Trophoblast cell (in vitro differentiated cells and primary cell): ENCODE measurements at regions not wholly inside any gene's neighbourhood (a gene's known extent, or its start where the extent isn't known, plus 50 kb on each side); places are given as distances from the start of the nearest gene placed in this dataset.

Source experiments
- DNase-seq, 2 donors: peaks; one replicate each; pipeline ENCODE4 v3.0.0-alpha.2; 2016
- H2AFZ ChIP-seq: 2 replicates; pipeline ENCODE4 v1.6.1; 2013; ENCODE audit warnings: low read length, moderate library complexity, mild to moderate bottlenecking; ENCODE audit not compliant: insufficient read depth, poor library complexity
- H2AK5ac ChIP-seq: 2 replicates; pipeline ENCODE4 v1.6.1; 2013; ENCODE audit warnings: mild to moderate bottlenecking, low read length
- H2BK120ac ChIP-seq: 2 replicates; pipeline ENCODE4 v1.6.1; 2013; ENCODE audit warnings: low read length, mild to moderate bottlenecking, moderate library complexity; ENCODE audit not compliant: insufficient read depth, poor library complexity
- H2BK12ac ChIP-seq: 2 replicates; pipeline ENCODE4 v1.6.1; 2013; ENCODE audit warnings: mild to moderate bottlenecking, low read length, moderate library complexity
- H2BK5ac ChIP-seq: 2 replicates; pipeline ENCODE4 v1.6.1; 2013; ENCODE audit warnings: low read length, low read depth, moderate library complexity, mild to moderate bottlenecking; ENCODE audit not compliant: poor library complexity
- H3K14ac ChIP-seq: 2 replicates; pipeline ENCODE4 v1.6.1; 2013; ENCODE audit warnings: mild to moderate bottlenecking, low read length
- H3K18ac ChIP-seq: 2 replicates; pipeline ENCODE4 v1.6.1; 2013; ENCODE audit warnings: mild to moderate bottlenecking, low read length
- H3K23ac ChIP-seq: 2 replicates; pipeline ENCODE4 v1.6.1; 2013; ENCODE audit warnings: low read length
- H3K27ac ChIP-seq: 2 replicates; pipeline ENCODE4 v1.5.1; 2013; ENCODE audit warnings: low read depth, mild to moderate bottlenecking, inconsistent platforms, low read length, moderate library complexity
- H3K27me3 ChIP-seq: 2 replicates; pipeline ENCODE4 v1.6.1; 2013; ENCODE audit warnings: inconsistent platforms, mild to moderate bottlenecking, low read length, moderate library complexity; ENCODE audit not compliant: insufficient read depth
- H3K36me3 ChIP-seq, 2 experiments: 1 replicate in 1 of 2; 2 replicates in 1 of 2; pipeline ENCODE4 v1.6.1; 2013; ENCODE audit warnings: low read length in 2 of 2, mild to moderate bottlenecking in 2 of 2, moderate library complexity in 1 of 2; ENCODE audit not compliant: insufficient read depth in 2 of 2, control insufficient read depth in 1 of 2
- H3K4ac ChIP-seq: 2 replicates; pipeline ENCODE4 v1.6.1; 2013; ENCODE audit warnings: low read depth, mild to moderate bottlenecking, low read length, moderate library complexity
- H3K4me1 ChIP-seq, 2 experiments: 1 replicate in 1 of 2; 2 replicates in 1 of 2; pipeline ENCODE4 v1.6.1; 2013; ENCODE audit warnings: low read length in 2 of 2, mild to moderate bottlenecking in 2 of 2, moderate library complexity in 1 of 2; ENCODE audit not compliant: insufficient read depth in 2 of 2, control insufficient read depth in 1 of 2
- H3K4me2 ChIP-seq: 2 replicates; pipeline ENCODE4 v1.6.1; 2013; ENCODE audit warnings: inconsistent platforms, mild to moderate bottlenecking, low read length, moderate library complexity
- H3K4me3 ChIP-seq: 2 replicates; pipeline ENCODE4 v1.5.1; 2013; ENCODE audit warnings: mild to moderate bottlenecking, low read depth, low read length, inconsistent platforms
- H3K79me1 ChIP-seq: one replicate; pipeline ENCODE4 v1.6.1; 2013; ENCODE audit warnings: low read length
- H3K79me2 ChIP-seq: 2 replicates; pipeline ENCODE4 v1.6.1; 2013; ENCODE audit warnings: low read length, mild to moderate bottlenecking; ENCODE audit not compliant: control insufficient read depth, insufficient read depth, poor library complexity
- H3K9ac ChIP-seq: 2 replicates; pipeline ENCODE4 v1.6.1; 2013; ENCODE audit warnings: mild to moderate bottlenecking, low read length
- H3K9me3 ChIP-seq: 2 replicates; pipeline ENCODE4 v1.6.1; 2013; ENCODE audit warnings: low read depth, mild to moderate bottlenecking, control low read depth, inconsistent platforms, low read length; ENCODE audit not compliant: insufficient read depth
- H4K12ac ChIP-seq: 2 replicates; pipeline ENCODE4 v1.6.1; 2013; ENCODE audit warnings: low read depth, mild to moderate bottlenecking, low read length, moderate library complexity
- H4K8ac ChIP-seq: 2 replicates; pipeline ENCODE4 v1.6.1; 2013; ENCODE audit warnings: low read depth, mild to moderate bottlenecking, low read length, moderate library complexity
- H4K91ac ChIP-seq: one replicate; pipeline ENCODE4 v1.6.1; 2013; ENCODE audit warnings: low read depth, mild to moderate bottlenecking, low read length, moderate library complexity
- WGBS: extraction: QIAGEN DNeasy Blood & Tissue Kit; methylation state at CpG from one replicate; pipeline ENCODE4 v1.1.7; 2013; ENCODE audit warnings: missing lambda C conversion rate; ENCODE audit not compliant: insufficient read length, insufficient coverage; ENCODE audit errors: extremely low coverage; 5-methylcytosine and 5-hydroxymethylcytosine counted together

DNA sequence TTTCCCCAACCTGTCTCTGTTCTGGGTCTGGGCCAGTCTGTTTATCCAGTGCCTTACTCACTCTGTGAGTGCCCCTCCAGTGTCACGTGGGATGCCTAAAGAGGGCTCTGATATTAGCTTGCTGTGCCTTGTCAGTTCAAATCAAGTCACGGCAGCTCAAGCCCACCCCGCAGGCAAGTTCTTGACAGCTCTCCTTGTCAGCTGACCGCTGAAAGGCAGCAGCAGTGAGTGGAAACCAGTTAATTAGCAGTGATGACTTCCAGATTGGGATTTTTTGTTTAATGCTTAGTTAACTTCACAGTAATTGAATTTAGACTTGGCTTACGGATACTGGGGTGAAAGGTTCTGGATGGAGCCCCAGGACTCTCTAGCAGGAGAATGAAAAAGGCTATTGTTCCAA is 210.1 kb downstream of the PSAT1 start:
- no CpG with 5 or more reads among the region's 5 CpGs for WGBS
- Histone ChIP-seq H3K27ac (no peak overlapping the region), H4K12ac (no peak overlapping the region), H3K4me1 (no peaks in the 10 kb centered on the region), H3K9me3 (no peaks in the 10 kb centered on the region), H3K18ac (no peak overlapping the region), H2AK5ac (no peak overlapping the region), H4K91ac (no peak overlapping the region), H3K79me1 (no peaks in the 10 kb centered on the region), H2BK5ac (no peak overlapping the region), H2BK120ac (no peak overlapping the region), H4K8ac (no peak overlapping the region), H3K36me3 (no peaks in the 10 kb centered on the region), H3K4me3 (no peak overlapping the region), H3K23ac (no peak overlapping the region), H3K4me2 (no peak overlapping the region), H3K14ac (no peak overlapping the region), H3K79me2 (no peaks in the 10 kb centered on the region), H3K4ac (no peak overlapping the region), H3K9ac (peak overlapping the region; percentile 9), H3K27me3 (no peaks in the 10 kb centered on the region), H2BK12ac (no peak overlapping the region), H2AFZ (no peak overlapping the region)
- no peak for DNase-seq

DNA sequence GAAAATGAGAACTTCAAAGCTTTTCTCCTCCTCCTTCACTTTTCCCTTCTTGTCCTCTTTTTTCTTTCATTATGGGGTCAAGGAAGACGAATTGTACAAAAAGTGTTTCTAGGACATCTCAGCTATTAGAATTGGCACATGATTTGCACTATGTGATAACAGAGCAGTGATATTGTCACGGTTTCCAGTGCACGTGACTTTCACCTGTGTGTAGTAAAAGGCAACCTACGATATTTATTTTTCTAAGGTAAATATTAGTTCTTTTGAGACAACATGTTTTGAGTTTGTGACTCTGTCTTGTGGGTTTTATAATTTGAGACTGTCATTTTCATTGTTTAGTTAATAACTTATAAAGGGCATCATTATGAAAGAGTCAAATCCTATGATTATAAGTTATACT is 213.1 kb downstream of the PSAT1 start:
- Histone ChIP-seq H3K79me1 (no peaks in the 10 kb centered on the region), H2AFZ (no peak overlapping the region), H4K8ac (no peak overlapping the region), H3K9me3 (no peaks in the 10 kb centered on the region), H2AK5ac (no peak overlapping the region), H3K23ac (no peak overlapping the region), H3K27me3 (no peaks in the 10 kb centered on the region), H3K4me1 (no peaks in the 10 kb centered on the region), H3K9ac (no peak overlapping the region), H4K91ac (no peak overlapping the region), H4K12ac (no peak overlapping the region), H3K4ac (no peak overlapping the region), H3K18ac (no peak overlapping the region), H2BK120ac (no peak overlapping the region), H3K36me3 (no peaks in the 10 kb centered on the region), H3K79me2 (no peaks in the 10 kb centered on the region), H2BK5ac (no peak overlapping the region), H3K27ac (no peak overlapping the region), H3K4me3 (no peak overlapping the region), H3K14ac (no peak overlapping the region), H2BK12ac (no peak overlapping the region), H3K4me2 (no peak overlapping the region)
- WGBS: no CpG with 5 or more reads among the region's 4 CpGs
- no peak for DNase-seq

DNA sequence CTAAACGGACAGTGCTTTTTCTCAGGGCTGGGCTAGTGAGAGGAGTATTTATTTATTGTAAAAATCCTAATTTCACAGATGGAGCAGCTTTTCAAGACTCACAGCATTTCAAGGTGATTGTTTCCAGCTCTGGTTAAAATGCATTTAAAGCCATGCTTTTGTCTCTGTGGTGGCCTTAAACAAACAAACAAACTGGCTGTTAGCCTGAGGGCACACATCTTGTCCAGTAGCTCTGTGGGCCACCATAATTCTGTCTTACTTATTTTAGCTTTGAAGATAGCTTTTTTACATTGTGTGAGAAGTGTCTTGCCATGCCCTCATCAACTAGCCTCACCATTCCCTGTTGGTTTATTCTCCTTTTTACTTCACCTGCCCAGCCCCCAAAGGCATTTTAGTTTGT is 218.2 kb downstream of the PSAT1 start:
- peaks cover 8% of the 10 kb centered on the region for H3K9me3 ChIP-seq
- no peak overlapping the region for H4K12ac ChIP-seq
- no peaks in the 10 kb centered on the region for H3K36me3 ChIP-seq
- no peak overlapping the region for H2BK5ac ChIP-seq
- H2AFZ ChIP-seq: no peak overlapping the region
- no peaks in the 10 kb centered on the region for H3K4me1 ChIP-seq
- no peaks in the 10 kb centered on the region for H3K27me3 ChIP-seq
- no peak overlapping the region for H3K4ac ChIP-seq
- H3K79me2 ChIP-seq: no peaks in the 10 kb centered on the region
- no peak overlapping the region for H2BK12ac ChIP-seq
- no peak overlapping the region for H3K27ac ChIP-seq
- no peak overlapping the region for H2AK5ac ChIP-seq
- no peak overlapping the region for H3K9ac ChIP-seq
- no peak overlapping the region for H4K8ac ChIP-seq
- H3K18ac ChIP-seq: no peak overlapping the region
- no peak overlapping the region for H2BK120ac ChIP-seq
- no peak overlapping the region for H3K4me3 ChIP-seq
- no peak overlapping the region for H3K23ac ChIP-seq
- peak in 1 of 2 donors; percentile 4 for DNase-seq
- H3K4me2 ChIP-seq: no peak overlapping the region
- no peak overlapping the region for H3K14ac ChIP-seq
- WGBS: no CpG with 5 or more reads among the region's 1 CpG
- no peaks in the 10 kb centered on the region for H3K79me1 ChIP-seq
- no peak overlapping the region for H4K91ac ChIP-seq

DNA sequence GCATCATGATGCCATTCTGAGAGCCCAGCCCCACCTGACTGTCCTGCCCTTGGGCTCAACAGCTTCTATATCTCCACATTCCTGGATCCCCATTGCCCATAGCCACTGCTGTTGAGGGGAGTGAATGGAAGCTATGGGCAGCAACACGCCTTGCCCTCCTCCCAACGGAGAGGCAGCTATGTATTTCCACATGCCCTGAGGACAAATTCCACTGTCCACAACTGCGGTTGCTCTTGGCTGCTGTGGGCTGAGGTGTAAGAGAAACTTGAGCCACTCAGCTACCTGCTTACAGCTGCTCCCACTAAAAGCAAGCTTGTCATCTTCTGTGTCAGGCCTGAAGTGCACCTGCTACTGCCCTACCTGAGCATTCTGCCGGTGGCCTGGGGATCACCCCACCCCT is 222.9 kb downstream of the PSAT1 start:
- no peak overlapping the region for H4K91ac ChIP-seq
- H3K9me3 ChIP-seq: peaks cover 11% of the 10 kb centered on the region
- H3K9ac ChIP-seq: no peak overlapping the region
- H3K27ac ChIP-seq: no peak overlapping the region
- no peak overlapping the region for H2AK5ac ChIP-seq
- no peaks in the 10 kb centered on the region for H3K79me2 ChIP-seq
- no peak overlapping the region for H3K23ac ChIP-seq
- no peak overlapping the region for H3K4me2 ChIP-seq
- no peak overlapping the region for H2BK5ac ChIP-seq
- no peak overlapping the region for H3K4ac ChIP-seq
- no peak overlapping the region for H2BK12ac ChIP-seq
- H3K18ac ChIP-seq: no peak overlapping the region
- H2BK120ac ChIP-seq: no peak overlapping the region
- no peak overlapping the region for H4K12ac ChIP-seq
- no CpG with 5 or more reads among the region's 4 CpGs for WGBS
- no peak overlapping the region for H3K4me3 ChIP-seq
- DNase-seq: peak; percentile 47 to 66
- no peaks in the 10 kb centered on the region for H3K79me1 ChIP-seq
- no peak overlapping the region for H2AFZ ChIP-seq
- no peaks in the 10 kb centered on the region for H3K4me1 ChIP-seq
- H3K14ac ChIP-seq: no peak overlapping the region
- H4K8ac ChIP-seq: no peak overlapping the region
- no peaks in the 10 kb centered on the region for H3K27me3 ChIP-seq
- no peaks in the 10 kb centered on the region for H3K36me3 ChIP-seq

DNA sequence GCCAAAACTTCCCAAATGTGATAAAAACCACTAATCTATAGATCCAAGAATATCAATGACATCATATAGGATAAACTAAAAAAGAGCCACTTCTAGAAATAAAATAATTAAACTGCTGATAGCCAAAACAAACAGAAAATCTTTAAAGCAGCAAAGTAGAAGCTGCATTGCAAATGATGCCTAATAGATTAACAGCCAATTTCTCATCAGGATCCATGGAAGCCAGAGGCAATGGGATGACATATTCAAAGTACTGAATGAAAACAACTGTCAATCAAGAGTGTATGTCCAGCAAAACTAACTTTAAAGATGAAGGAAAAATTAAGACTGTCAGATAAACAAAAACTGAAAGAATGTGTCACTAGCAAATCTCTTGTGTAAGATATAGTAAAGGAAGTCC is 224.8 kb downstream of the PSAT1 start:
- no peak overlapping the region for H3K14ac ChIP-seq
- no peak overlapping the region for H2AK5ac ChIP-seq
- no peak overlapping the region for H3K9ac ChIP-seq
- no peak overlapping the region for H4K12ac ChIP-seq
- no peak overlapping the region for H2AFZ ChIP-seq
- H3K4me1 ChIP-seq: no peaks in the 10 kb centered on the region
- no peak for DNase-seq
- H3K23ac ChIP-seq: no peak overlapping the region
- H3K27me3 ChIP-seq: no peaks in the 10 kb centered on the region
- no peak overlapping the region for H3K4me2 ChIP-seq
- H4K8ac ChIP-seq: no peak overlapping the region
- H2BK5ac ChIP-seq: no peak overlapping the region
- no peak overlapping the region for H3K4ac ChIP-seq
- no peak overlapping the region for H3K4me3 ChIP-seq
- no peak overlapping the region for H4K91ac ChIP-seq
- H2BK120ac ChIP-seq: no peak overlapping the region
- H3K18ac ChIP-seq: no peak overlapping the region
- H3K79me1 ChIP-seq: no peaks in the 10 kb centered on the region
- peaks cover 11% of the 10 kb centered on the region for H3K9me3 ChIP-seq
- H3K36me3 ChIP-seq: no peaks in the 10 kb centered on the region
- H2BK12ac ChIP-seq: no peak overlapping the region
- no peak overlapping the region for H3K27ac ChIP-seq
- no peaks in the 10 kb centered on the region for H3K79me2 ChIP-seq
